ENCODE measurements at regions not wholly inside any gene's neighbourhood (a gene's known extent, or its start where the extent isn't known, plus 50 kb on each side); places are given as distances from the start of the nearest gene placed in this dataset.
"Not testable (repeated sequence)": the region's sequence is repeated elsewhere in the genome, so short reads cannot be mapped to it uniquely, and the experiment has no call there.

DNA sequence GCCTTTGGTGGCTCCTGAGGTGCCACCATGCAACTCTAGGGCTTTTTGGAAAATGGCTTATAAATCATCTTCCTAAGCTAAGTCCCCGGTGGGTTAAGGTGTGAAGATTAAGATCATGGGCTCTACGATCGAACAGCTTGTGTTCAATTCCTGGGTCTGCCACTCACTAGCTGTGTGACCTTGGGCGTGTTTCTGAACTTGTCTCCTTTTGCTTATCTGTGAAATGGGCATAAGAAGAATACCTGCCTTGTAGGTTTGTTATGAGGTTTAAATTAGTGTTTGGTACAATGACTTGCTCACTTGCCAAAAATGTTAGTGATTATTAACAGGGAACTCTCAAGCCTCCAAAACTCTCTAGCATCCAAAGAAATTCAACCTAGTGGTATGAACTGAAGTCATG lies 119.2 kb upstream of the PITX1 start:
- no peak overlapping the region for H3K27ac Mint-ChIP-seq
- ChIA-PET CTCF (no interaction called here), POLR2A (no interaction called here)
- H3K9me3 Mint-ChIP-seq: peaks cover 2% of the 10 kb centered on the region
- no peak overlapping the region for H3K4me3 Mint-ChIP-seq
- DNase-seq: no peak
- no peaks in the 10 kb centered on the region for H3K4me1 Mint-ChIP-seq
- H3K36me3 Mint-ChIP-seq (ENCODE audit: low read depth): no peaks in the 10 kb centered on the region
- H3K27me3 Mint-ChIP-seq: no peaks in the 10 kb centered on the region

DNA sequence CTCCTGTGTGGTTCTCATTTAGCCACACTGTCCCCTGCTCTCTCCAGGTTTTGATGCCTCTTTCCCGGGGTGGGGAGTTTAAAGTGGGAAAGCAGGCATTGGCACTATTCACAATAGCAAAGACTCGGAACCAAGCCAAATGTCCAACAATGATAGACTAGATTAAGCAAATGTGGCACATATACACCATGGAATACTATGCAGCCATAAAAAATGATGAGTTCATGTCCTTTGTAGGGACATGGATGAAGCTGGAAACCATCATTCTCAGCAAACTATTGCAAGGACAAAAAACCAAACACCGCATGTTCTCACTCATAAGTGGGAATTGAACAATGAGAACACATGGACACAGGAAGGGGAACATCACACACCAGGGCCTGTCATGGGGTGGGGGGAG lies 117.6 kb upstream of the PITX1 start:
- H3K27me3 Mint-ChIP-seq; POLR2A ChIA-PET; H3K4me1 Mint-ChIP-seq; H3K36me3 Mint-ChIP-seq (ENCODE audit: low read depth); H3K27ac Mint-ChIP-seq; CTCF ChIA-PET; H3K9me3 Mint-ChIP-seq; DNase-seq; H3K4me3 Mint-ChIP-seq: not testable (repeated sequence)

DNA sequence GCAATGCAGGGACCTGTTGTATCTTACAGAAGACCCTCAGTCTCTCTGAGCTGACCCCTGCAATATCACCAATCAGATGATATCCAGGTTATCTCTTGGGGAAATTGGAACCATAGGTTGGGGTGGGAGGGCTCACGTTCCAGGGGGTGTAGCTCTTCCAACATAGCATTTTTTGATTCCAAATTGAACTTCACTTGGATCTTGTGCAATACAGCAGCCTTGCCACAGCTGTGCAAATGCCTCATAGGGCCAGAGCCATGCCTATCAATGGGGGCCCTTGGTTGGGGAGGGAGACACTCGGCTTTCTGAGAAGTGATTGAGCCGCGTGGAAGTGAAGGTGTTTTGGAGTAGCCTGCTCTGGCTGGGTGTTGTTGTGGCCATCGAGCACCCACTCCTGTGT lies 117.2 kb upstream of the PITX1 start:
- DNase-seq: no peak
- Mint-ChIP-seq H3K36me3 (ENCODE audit: low read depth) (no peaks in the 10 kb centered on the region), H3K9me3 (no peaks in the 10 kb centered on the region), H3K4me3 (no peak overlapping the region), H3K27ac (no peak overlapping the region), H3K4me1 (no peaks in the 10 kb centered on the region), H3K27me3 (peaks cover 6% of the 10 kb centered on the region)
- ChIA-PET POLR2A (no interaction called here), CTCF (no interaction called here)

DNA sequence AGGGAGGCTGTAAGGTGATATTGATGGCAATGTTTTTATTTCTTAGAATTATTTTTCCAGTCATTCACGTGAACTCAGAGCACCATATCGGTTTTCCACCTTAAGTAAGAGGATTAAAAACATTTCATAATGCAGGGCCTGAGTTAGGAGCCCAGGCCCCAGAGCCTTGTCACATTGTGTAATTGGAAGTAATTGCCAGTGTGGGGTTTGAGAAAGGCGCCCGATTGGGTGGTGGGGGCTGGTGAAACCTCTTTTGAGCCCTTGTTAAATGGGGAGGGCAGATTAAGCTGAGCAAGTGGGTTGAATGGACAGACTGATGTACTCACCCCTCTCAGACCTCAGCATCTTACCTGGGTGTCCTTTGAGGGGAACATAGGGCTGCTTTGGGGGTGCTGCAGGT lies 116.7 kb upstream of the PITX1 start:
- ChIA-PET CTCF (no interaction called here), POLR2A (no interaction called here)
- no peak for DNase-seq
- no peaks in the 10 kb centered on the region for H3K9me3 Mint-ChIP-seq
- no peaks in the 10 kb centered on the region for H3K36me3 Mint-ChIP-seq (ENCODE audit: low read depth)
- H3K4me3 Mint-ChIP-seq: no peak overlapping the region
- peaks cover 7% of the 10 kb centered on the region for H3K27me3 Mint-ChIP-seq
- H3K27ac Mint-ChIP-seq: no peak overlapping the region
- no peaks in the 10 kb centered on the region for H3K4me1 Mint-ChIP-seq

DNA sequence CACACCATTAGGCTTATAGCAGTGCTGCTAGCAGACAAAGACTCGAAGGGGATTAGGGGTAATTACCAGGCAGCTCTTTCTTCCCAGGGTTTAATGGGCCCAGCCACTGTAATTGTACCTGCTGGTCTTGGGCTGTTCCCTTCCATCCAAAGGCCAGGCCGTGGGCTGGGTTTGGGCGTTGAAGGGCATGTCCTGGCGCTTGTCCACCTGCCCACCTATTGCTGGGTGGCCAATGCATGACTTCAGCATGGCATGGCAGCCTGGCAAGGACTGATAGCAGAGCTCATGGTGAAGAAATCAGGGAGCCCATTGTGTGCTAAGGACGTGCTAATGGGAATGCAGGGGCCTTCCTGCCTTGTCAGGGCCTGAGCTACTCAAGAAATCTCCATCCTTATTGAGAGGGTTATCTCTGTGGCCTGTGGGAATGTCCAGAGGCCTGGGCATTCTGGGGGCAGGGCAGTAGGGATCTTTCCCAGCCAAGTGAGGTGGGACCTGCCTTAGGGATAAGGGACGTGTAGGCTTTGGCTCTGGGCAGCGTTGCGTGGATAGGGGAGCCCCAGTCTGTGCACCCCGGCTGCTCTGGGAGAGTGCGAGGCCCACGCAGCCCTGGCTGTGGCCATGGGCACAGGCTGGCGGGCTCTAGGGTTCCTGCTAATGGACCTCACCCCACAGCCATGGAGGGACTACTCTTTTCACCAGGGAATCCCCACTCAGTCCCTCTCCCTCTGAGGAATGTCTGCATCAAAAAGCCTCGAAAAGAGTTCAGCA lies 116.1 kb upstream of the PITX1 start:
- no peaks in the 10 kb centered on the region for H3K4me1 Mint-ChIP-seq
- H3K27me3 Mint-ChIP-seq: peaks cover 7% of the 10 kb centered on the region

DNA sequence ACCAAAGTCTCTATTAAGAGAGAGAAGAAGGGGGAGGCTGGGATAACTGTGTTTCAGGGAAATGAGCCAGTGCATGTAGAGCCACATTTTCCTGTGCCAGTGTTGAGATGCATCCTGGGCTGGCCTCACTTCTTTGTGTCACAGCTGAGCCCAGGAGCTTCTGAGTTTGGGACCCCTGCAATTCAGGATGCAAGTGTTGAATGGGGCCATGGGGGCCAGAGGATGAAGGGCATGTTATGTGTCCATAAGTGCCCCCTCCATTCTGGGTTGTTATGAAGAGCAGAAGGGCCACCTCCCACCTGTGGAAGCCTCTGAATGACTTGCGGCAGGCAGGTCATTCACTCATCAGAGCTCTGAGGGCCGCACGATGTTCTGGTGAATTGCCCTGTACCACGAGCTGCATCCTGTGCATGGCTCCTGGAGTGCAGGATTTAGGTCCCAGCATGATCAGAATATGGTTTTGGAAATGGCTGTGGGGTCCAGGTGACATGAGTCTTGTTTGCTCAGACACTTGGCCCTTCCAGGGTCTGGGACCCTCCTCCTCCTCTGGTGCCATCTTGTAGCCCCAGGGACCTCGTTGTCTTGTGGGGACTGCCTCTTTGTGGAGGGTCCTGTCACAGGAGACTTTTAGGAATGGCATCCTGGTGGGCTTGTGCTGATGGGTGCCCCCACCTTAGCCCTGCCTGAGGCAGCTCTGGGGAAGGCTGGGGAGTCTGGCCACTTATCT lies 115.4 kb upstream of the PITX1 start:
- ChIA-PET CTCF (no interaction called here), POLR2A (no interaction called here)
- no peaks in the 10 kb centered on the region for H3K36me3 Mint-ChIP-seq (ENCODE audit: low read depth)
- H3K27me3 Mint-ChIP-seq: peaks cover 10% of the 10 kb centered on the region
- no peak for DNase-seq
- H3K9me3 Mint-ChIP-seq: no peaks in the 10 kb centered on the region
- H3K27ac Mint-ChIP-seq: no peak overlapping the region
- no peaks in the 10 kb centered on the region for H3K4me1 Mint-ChIP-seq
- H3K4me3 Mint-ChIP-seq: no peak overlapping the region

More for the DNA sequence above, 116.1 kb upstream of the PITX1 start:
- no peak for DNase-seq
- Mint-ChIP-seq H3K36me3 (ENCODE audit: low read depth) (no peaks in the 10 kb centered on the region), H3K4me3 (no peak overlapping the region), H3K9me3 (no peaks in the 10 kb centered on the region), H3K27ac (no peak overlapping the region)
- POLR2A ChIA-PET: no interaction called here
- CTCF ChIA-PET: no interaction called here

DNA sequence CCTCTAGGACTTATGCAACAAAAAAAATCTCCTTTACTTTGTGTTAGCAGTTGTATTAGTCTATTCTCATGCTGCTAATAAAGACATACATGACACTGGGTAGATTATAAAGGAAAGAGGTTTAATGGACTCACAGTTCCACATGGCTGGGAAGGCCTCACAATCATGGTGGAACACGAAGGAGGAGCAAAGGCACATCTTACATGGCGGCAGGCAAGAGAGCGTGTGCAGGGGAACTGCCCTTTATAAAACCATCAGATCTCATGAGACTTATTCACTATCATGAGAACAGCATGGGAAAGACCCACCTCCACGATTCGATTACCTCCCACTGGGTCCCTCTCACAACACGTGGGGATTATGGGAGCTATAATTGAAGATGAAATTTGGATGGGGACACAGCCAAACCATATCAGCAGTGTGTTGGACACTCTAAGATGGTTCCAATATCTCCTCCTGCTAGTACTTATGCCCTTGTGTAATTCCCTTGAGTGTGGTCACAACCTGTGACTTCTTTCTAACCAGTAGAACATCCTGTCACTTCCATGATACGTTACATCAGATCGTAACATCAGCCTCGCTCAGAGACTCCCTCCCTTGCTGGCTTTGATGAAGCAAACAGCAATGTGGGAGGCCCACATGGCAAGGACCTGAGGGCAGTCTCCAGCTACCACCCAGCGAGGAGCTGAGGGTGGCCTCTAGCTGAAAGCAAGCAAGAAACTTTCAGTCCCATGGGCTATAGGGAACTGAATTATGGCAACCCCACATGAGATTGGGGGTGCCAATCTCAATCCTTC lies 113.5 kb upstream of the PITX1 start:
- POLR2A ChIA-PET: no interaction called here
- no peaks in the 10 kb centered on the region for H3K9me3 Mint-ChIP-seq
- H3K4me3 Mint-ChIP-seq: no peak overlapping the region
- H3K36me3 Mint-ChIP-seq (ENCODE audit: low read depth): no peaks in the 10 kb centered on the region
- H3K4me1 Mint-ChIP-seq: no peaks in the 10 kb centered on the region
- CTCF ChIA-PET: no interaction called here
- DNase-seq: no peak
- H3K27ac Mint-ChIP-seq: no peak overlapping the region
- peaks cover 17% of the 10 kb centered on the region for H3K27me3 Mint-ChIP-seq

DNA sequence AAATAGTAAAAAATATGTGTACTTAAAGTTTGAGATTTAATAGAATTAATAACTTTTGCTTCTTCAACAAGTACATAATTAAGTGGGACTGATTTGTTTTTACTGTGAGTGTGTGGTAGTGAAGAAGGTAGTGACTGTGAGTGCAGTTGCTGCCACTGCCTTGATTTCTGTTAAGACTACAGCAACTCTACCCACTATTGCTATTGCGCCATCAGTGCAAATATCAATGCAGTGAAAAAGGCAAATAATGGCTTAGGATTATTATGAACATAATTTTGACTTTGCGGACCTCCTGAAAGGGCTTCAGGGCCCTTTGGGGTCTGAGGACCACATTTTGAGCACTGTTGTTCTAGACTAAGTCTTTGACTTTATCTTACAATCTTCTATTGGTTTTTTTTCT lies 112.0 kb upstream of the PITX1 start:
- H3K4me3 Mint-ChIP-seq: no peak overlapping the region
- H3K27me3 Mint-ChIP-seq: peaks cover 17% of the 10 kb centered on the region
- no peak overlapping the region for H3K27ac Mint-ChIP-seq
- no peaks in the 10 kb centered on the region for H3K36me3 Mint-ChIP-seq (ENCODE audit: low read depth)
- ChIA-PET CTCF (no interaction called here), POLR2A (no interaction called here)
- no peaks in the 10 kb centered on the region for H3K9me3 Mint-ChIP-seq
- no peaks in the 10 kb centered on the region for H3K4me1 Mint-ChIP-seq
- DNase-seq: no peak

DNA sequence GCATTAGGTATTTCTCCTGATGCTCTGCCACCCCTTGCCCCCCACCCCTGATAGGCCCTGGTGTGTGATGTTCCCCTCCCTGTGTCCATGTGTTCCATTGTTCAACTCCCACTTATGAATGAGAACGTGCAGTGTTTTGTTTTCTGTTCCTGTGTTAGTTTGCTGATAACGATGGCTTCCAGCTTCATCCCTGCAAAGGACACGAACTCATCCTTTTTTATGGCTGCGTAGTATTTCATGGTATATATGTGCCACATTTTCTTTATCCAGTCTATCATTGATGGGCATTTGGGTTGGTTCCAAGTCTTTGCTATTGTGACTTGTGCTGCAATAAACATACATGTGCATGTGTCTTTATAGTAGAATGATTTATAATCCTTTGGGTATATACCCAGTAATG lies 109.7 kb upstream of the PITX1 start:
- peaks cover 17% of the 10 kb centered on the region for H3K27me3 Mint-ChIP-seq
- H3K4me1 Mint-ChIP-seq; POLR2A ChIA-PET; H3K27ac Mint-ChIP-seq; CTCF ChIA-PET; H3K9me3 Mint-ChIP-seq; H3K36me3 Mint-ChIP-seq (ENCODE audit: low read depth); DNase-seq; H3K4me3 Mint-ChIP-seq: not testable (repeated sequence)

DNA sequence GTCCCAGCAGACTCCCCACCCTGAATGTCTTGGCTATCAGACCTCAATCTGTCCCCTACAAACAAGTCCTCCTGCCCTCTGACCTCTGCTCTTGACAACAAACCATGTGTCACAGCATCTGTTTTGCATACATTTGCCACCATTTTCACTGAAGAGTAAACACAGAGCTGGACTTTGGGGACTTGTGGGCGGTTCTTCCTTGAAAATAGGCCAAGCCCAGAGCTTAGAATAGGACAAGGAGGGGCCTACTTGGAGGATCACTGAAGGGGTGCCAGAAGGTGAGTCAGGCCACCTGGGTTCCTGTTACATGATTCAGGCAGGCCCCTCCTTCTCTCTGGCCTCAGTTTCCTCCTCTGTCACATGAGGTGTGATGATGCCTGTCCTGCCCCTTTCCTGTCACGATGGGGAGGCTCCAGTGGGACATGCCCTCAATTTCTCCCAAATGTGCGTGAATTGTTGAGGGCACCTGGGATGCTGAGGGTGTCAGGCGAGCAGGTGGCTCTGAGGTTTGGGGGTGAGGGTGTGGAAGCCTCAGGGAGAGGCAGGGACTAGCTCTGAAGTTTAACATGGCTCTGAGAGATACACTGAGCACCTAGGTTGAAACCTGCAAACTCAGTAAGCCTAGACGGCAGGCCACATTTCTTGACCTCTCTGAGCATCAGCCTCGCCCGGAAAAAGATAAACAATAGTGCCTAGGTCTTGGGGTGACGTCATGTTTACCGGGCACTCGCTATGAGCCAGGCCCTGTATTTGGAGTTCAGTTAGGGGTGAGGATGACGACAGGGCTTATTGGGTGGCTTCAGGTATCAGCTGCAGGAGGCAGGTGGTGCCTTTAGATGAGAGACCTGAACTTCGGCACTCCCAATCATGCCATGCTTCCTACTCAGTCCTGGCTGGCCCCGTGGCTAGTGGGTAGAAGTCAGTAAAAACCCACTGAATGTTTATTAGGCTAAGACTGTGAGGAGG lies 107.6 kb upstream of the PITX1 start:
- H3K4me1 Mint-ChIP-seq: no peaks in the 10 kb centered on the region
- H3K4me3 Mint-ChIP-seq: no peak overlapping the region
- H3K27ac Mint-ChIP-seq: no peak overlapping the region
- H3K27me3 Mint-ChIP-seq: peaks cover 15% of the 10 kb centered on the region
- no peaks in the 10 kb centered on the region for H3K36me3 Mint-ChIP-seq (ENCODE audit: low read depth)
- no peaks in the 10 kb centered on the region for H3K9me3 Mint-ChIP-seq
- POLR2A ChIA-PET: no interaction called here
- DNase-seq: no peak
- CTCF ChIA-PET: no interaction called here

DNA sequence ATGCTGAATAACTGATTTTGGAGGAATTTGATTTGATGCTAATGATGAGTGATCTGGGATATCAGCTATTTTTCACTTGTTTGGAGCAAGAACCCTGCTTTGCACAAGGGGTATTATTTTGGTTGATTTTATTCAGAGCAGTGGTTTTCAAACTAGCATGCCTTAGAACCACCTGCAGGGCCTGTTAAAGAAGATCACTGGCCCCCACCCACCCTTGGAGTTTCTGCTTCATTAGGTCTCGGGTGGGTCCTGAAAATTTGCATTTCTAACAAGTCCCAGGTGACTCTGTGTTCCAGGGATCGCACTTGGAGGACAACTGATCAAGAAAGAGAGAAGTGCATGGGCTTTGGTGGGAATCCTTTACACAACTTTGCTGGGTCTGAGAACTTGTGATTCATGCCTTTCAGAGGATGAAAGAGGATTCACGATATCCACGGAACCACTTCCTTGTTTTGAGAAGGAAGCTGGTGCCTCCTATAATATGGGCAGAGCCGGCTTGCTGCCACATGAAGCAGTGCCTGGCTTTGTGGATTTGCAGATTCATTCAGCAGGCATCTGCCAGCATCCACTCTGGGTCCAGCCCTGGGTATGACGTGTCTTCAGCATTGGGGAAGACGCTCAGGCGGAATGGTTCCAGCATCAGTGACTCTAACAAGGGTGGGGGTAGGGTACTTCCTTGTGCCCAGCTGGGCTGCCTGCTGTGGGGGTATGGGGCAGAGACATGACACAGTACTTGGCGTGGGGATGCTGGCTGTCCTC lies 106.6 kb upstream of the PITX1 start:
- Mint-ChIP-seq H3K36me3 (ENCODE audit: low read depth) (no peaks in the 10 kb centered on the region), H3K9me3 (no peaks in the 10 kb centered on the region), H3K4me3 (no peak overlapping the region), H3K27me3 (peaks cover 11% of the 10 kb centered on the region), H3K4me1 (no peaks in the 10 kb centered on the region), H3K27ac (no peak overlapping the region)
- ChIA-PET POLR2A (no interaction called here), CTCF (no interaction called here)
- DNase-seq: no peak

DNA sequence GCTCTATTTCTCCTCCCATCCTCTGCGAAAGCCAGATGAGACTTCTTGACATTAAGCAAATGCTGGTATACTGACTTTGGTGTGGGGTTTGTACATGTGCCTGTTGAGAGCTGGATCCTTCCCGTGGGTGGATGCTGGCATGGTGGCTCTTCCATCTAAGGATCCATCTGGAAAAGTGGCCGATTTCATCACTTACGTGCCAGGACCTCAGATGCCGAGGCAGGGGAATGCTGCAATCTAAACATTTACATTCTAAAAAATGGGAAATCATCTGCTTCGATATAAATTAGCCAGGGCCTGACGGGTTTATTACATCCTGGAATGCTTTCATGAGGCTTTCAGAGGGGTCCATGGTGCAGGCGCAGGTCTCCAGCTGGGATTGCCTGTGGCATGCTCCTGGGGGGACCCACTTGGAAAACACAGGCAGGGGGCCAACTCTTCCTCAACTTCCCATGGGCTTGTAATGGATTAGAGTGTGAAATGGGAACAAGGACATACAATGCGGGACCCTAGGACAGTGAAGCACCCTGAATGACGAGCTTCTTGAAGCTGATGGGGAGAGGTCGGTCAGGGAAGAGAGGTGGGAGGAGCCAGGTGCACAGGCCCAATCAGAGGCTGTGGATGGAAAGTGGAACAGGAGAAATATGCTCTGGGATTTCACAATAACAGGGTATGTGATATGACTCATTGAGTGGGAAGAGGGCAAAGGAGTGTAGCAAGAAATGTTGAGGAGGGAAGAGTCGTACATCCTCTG lies 105.5 kb upstream of the PITX1 start:
- ChIA-PET CTCF (no interaction called here), POLR2A (no interaction called here)
- Mint-ChIP-seq H3K4me3 (no peak overlapping the region), H3K36me3 (ENCODE audit: low read depth) (no peaks in the 10 kb centered on the region), H3K9me3 (no peaks in the 10 kb centered on the region), H3K27me3 (peaks cover 9% of the 10 kb centered on the region), H3K4me1 (no peaks in the 10 kb centered on the region), H3K27ac (no peak overlapping the region)
- DNase-seq: no peak

Measured in activated CD4-positive, alpha-beta memory T cell treated with anti-CD3 and anti-CD28 coated beads, Interleukin-2, amount 10 ng/mL, durations not matched to agents 7 days and 5 days (primary cell).